Panc1 (cell line): ENCODE measurements at regions not wholly inside any gene's neighbourhood (a gene's known extent, or its start where the extent isn't known, plus 50 kb on each side); places are given as distances from the start of the nearest gene placed in this dataset.

Experiments used
- ATAC-seq: fragments of 200-7000 bp; cut with Tn5 transposase; 2 replicates; pipeline ENCODE4 v1.9.1; 2020; ENCODE audit warnings: mild to moderate bottlenecking, moderate library complexity
- BruUV-seq: library from RNA; stranded (reverse); fragments of 400-500 nt; replicated peaks from 2 replicates; lab custom pipeline; 2021; lab: Mats Ljungman, UMichigan
- CTCF ChIA-PET: fragments of 300-600 bp; sonication (Branson Sonifier 250); formaldehyde crosslinking; loops from one replicate; lab custom pipeline; 2022; ENCODE audit warnings: antibody characterized with exemption; lab: Charles Lee
- POLR2A ChIA-PET: fragments of 300-600 bp; sonication (Branson Sonifier 250); formaldehyde crosslinking; loops from one replicate; lab custom pipeline; 2022; ENCODE audit warnings: antibody characterized with exemption; lab: Charles Lee
- DNase-seq: peaks from one replicate; pipeline ENCODE4 v3.0.0-alpha.2; 2010; ENCODE audit warnings: low read depth, low spot score
- H3K27ac ChIP-seq: 2 replicates; pipeline ENCODE4 v1.5.1; 2011; ENCODE audit warnings: mild to moderate bottlenecking, low read length, inconsistent platforms
- H3K27me3 ChIP-seq: fragments of 200-500 bp; sonication (Bioruptor generic); 2 replicates; pipeline ENCODE4 v1.6.0; 2014; ENCODE audit warnings: low read length, inconsistent platforms; ENCODE audit not compliant: control insufficient read depth, insufficient read depth
- H3K36me3 ChIP-seq: fragments of 200-500 bp; sonication (Bioruptor generic); 2 replicates; pipeline ENCODE4 v1.5.1; 2014; ENCODE audit warnings: inconsistent platforms, mild to moderate bottlenecking, low read length, moderate library complexity; ENCODE audit not compliant: control insufficient read depth, insufficient read depth
- H3K4me1 ChIP-seq: 2 replicates; pipeline ENCODE4 v1.5.1; 2011; ENCODE audit warnings: inconsistent platforms, mild to moderate bottlenecking, low read length, moderate library complexity; ENCODE audit not compliant: control insufficient read depth, insufficient read depth
- H3K4me3 ChIP-seq, 2 experiments: 2 replicates each; pipeline ENCODE4 v1.5.1; 2011 to 2012; ENCODE audit warnings: low read depth in 2 of 2, low read length in 2 of 2, mild to moderate bottlenecking in 2 of 2, inconsistent platforms in 1 of 2, moderate library complexity in 1 of 2
- H3K9me3 ChIP-seq: fragments of 200-500 bp; sonication (Bioruptor generic); 2 replicates; pipeline ENCODE4 v1.5.1; 2014; ENCODE audit warnings: low read depth, mild to moderate bottlenecking, inconsistent platforms, low read length, moderate library complexity; ENCODE audit not compliant: control insufficient read depth, insufficient read depth
- POLR2AphosphoS5 ChIP-seq: IDR thresholded peaks from 2 replicates; pipeline ENCODE4 v1.6.1; 2012; ENCODE audit warnings: mild to moderate bottlenecking, low read depth, low read length, moderate library complexity
- SIN3A ChIP-seq: IDR thresholded peaks from 2 replicates; pipeline ENCODE4 v1.6.1; 2012; ENCODE audit warnings: low read depth, mild to moderate bottlenecking, low read length, moderate library complexity, borderline replicate concordance; ENCODE audit not compliant: insufficient read depth
- TCF7L2 ChIP-seq: IDR thresholded peaks from 2 replicates; pipeline ENCODE4 v1.6.1; 2011; ENCODE audit warnings: mild to moderate bottlenecking, low read depth, low read length, inconsistent platforms
- in situ Hi-C: cut with HindIII; loops from 2 replicates; pipeline ENCODE4 v1.10.0; 2016; ENCODE audit warnings: low sequenced_read_pairs, low pct_unique_long_range_greater_than_20kb
- intact Hi-C: fragments of 100-400 bp; cut with micrococcal nuclease; formaldehyde crosslinking; loops from one replicate; pipeline ENCODE4 v1.10.0; 2022; ENCODE audit not compliant: unreplicated experiment
- TF ChIP-seq, protein P1 (sequence below): fragments of 450-650 bp; IDR thresholded peaks from 2 replicates; pipeline ENCODE4 v1.5.1; 2017; ENCODE audit warnings: mild to moderate bottlenecking
- TF ChIP-seq, protein P2 (sequence below), 2 experiments: IDR thresholded peaks; 2 replicates each; pipeline ENCODE4 v1.6.1; 2011 to 2012; ENCODE audit warnings: low read depth in 2 of 2, control low read depth in 1 of 2, low read length in 1 of 2, mild to moderate bottlenecking in 1 of 2, moderate library complexity in 1 of 2; ENCODE audit not compliant: insufficient read depth in 1 of 2

DNA sequence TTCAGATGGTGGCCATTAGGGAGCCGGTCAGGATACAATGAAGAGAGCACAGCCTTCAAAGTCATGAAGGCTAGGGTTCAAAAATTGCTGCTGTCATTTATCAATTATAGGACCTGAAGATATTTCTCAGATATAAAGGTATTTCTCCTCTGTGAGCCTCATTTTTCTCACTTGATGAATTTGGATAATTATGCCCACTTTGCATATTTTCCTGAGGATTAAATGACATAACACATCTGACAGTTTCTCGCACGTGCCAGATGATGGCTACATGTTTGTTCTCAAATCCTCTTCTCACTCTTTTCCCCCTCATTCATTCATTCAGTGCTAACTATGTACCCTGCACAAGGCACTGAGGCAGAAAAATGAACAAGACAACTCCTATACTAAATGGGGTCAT lies 391.6 kb downstream of the INHBA start:
- no peaks in the 10 kb centered on the region for H3K36me3 ChIP-seq
- no peaks in the 10 kb centered on the region for H3K9me3 ChIP-seq
- intact Hi-C loops = no loop called here
- no peak for DNase-seq
- TF ChIP-seq SIN3A (no peak), POLR2AphosphoS5 (no peak), TCF7L2 (no peak)
- TF ChIP-seq, protein P1, sequence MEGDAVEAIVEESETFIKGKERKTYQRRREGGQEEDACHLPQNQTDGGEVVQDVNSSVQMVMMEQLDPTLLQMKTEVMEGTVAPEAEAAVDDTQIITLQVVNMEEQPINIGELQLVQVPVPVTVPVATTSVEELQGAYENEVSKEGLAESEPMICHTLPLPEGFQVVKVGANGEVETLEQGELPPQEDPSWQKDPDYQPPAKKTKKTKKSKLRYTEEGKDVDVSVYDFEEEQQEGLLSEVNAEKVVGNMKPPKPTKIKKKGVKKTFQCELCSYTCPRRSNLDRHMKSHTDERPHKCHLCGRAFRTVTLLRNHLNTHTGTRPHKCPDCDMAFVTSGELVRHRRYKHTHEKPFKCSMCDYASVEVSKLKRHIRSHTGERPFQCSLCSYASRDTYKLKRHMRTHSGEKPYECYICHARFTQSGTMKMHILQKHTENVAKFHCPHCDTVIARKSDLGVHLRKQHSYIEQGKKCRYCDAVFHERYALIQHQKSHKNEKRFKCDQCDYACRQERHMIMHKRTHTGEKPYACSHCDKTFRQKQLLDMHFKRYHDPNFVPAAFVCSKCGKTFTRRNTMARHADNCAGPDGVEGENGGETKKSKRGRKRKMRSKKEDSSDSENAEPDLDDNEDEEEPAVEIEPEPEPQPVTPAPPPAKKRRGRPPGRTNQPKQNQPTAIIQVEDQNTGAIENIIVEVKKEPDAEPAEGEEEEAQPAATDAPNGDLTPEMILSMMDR = no peak
- TF ChIP-seq, protein P2, sequence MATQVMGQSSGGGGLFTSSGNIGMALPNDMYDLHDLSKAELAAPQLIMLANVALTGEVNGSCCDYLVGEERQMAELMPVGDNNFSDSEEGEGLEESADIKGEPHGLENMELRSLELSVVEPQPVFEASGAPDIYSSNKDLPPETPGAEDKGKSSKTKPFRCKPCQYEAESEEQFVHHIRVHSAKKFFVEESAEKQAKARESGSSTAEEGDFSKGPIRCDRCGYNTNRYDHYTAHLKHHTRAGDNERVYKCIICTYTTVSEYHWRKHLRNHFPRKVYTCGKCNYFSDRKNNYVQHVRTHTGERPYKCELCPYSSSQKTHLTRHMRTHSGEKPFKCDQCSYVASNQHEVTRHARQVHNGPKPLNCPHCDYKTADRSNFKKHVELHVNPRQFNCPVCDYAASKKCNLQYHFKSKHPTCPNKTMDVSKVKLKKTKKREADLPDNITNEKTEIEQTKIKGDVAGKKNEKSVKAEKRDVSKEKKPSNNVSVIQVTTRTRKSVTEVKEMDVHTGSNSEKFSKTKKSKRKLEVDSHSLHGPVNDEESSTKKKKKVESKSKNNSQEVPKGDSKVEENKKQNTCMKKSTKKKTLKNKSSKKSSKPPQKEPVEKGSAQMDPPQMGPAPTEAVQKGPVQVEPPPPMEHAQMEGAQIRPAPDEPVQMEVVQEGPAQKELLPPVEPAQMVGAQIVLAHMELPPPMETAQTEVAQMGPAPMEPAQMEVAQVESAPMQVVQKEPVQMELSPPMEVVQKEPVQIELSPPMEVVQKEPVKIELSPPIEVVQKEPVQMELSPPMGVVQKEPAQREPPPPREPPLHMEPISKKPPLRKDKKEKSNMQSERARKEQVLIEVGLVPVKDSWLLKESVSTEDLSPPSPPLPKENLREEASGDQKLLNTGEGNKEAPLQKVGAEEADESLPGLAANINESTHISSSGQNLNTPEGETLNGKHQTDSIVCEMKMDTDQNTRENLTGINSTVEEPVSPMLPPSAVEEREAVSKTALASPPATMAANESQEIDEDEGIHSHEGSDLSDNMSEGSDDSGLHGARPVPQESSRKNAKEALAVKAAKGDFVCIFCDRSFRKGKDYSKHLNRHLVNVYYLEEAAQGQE (IDR thresholded peaks at IDR 0.05; ENCODE audit: insufficient read depth in 1 of 2, low read depth in 2 of 2, low read length in 1 of 2) = no peak
- no peak overlapping the region for H3K27ac ChIP-seq
- ATAC-seq = no peak
- H3K4me3 ChIP-seq = no peak overlapping the region
- BruUV-seq = no TSS peak
- ChIA-PET CTCF (no interaction called here), POLR2A (no interaction called here)
- no peaks in the 10 kb centered on the region for H3K4me1 ChIP-seq
- H3K27me3 ChIP-seq = no peaks in the 10 kb centered on the region
- in situ Hi-C loops = no loop called here

DNA sequence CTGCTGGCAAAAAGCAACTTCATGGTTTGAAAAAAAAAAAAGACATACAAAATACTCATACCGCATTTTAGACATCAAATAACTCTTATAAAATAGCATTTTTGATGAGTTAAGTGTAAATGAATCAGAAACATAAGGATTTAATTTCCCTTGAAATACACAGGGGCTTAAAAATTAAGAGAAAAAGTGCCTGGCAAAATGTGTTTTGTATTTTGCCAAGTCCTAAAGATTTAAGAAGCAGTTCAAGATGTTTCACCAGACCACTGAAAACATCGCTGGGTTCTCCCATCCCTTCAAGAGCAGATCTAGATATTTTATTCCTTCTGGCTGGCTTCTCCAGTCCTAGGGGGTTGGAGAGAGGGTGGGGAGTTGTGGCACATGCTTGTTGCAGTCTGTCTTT lies 396.4 kb downstream of the INHBA start:
- no peaks in the 10 kb centered on the region for H3K4me1 ChIP-seq
- CTCF ChIA-PET = no interaction called here
- intact Hi-C loops = no loop called here
- no TSS peak for BruUV-seq
- H3K27ac ChIP-seq = no peak overlapping the region
- in situ Hi-C loops = no loop called here
- H3K27me3 ChIP-seq = no peaks in the 10 kb centered on the region
- ATAC-seq (no peak), DNase-seq (no peak)
- TF ChIP-seq, protein P2 (IDR thresholded peaks at IDR 0.05; ENCODE audit: insufficient read depth in 1 of 2, low read depth in 2 of 2, low read length in 1 of 2) = no peak
- TF ChIP-seq TCF7L2 (no peak), POLR2AphosphoS5 (no peak), SIN3A (no peak)
- TF ChIP-seq, protein P1 = no peak
- no peak overlapping the region for H3K4me3 ChIP-seq
- POLR2A ChIA-PET = no interaction called here
- H3K9me3 ChIP-seq = no peaks in the 10 kb centered on the region
- H3K36me3 ChIP-seq = no peaks in the 10 kb centered on the region
